NCI-H1105 treated with DMSO at 0.1 percent for 48 hours (cell line): ENCODE measurements at regions not wholly inside any gene's neighbourhood (a gene's known extent, or its start where the extent isn't known, plus 50 kb on each side); places are given as distances from the start of the nearest gene placed in this dataset.

Source experiments
- DNase-seq: peaks from one replicate; lab custom pipeline; 2025; lab: John Stamatoyannopoulos, UW

DNA sequence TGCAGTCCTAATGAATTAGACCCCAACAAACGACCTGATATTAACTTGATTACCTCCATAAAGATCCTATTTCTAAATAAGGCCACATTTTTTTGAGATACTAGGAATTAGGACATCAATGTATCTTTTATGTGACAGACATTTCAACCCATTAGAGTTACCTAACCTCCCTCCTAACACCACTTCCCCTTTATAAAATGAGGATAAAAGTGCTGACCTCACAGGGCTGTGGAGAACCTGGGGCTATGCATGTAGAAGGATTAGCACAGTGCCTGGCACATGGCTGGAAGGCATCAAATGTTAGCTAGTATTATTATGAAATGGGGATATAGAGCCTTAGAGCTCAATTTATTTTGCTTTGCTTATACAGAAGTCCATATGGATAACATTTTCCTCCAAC lies 53.5 kb upstream of the LRRN1 start:
- no peak for DNase-seq

DNA sequence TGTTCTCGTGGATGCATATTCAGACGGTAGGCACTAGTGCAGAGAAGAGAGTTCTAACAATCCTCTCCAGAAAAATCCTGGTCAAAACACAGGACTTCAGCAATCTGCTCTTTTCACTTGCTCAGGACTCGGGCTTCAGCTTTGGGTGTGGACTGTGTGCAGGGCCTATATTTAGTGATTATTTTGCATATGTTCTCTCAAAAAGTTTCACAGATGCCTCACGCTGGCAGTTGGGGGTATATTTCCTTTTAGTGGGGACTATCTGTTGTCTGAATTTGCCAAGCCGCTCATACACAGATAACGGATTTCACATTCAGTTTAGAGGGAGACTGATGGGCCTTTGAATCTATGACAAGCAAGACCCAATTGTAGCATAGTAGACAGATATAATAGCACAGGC lies 54.4 kb upstream of the LRRN1 start:
- DNase-seq: no peak

DNA sequence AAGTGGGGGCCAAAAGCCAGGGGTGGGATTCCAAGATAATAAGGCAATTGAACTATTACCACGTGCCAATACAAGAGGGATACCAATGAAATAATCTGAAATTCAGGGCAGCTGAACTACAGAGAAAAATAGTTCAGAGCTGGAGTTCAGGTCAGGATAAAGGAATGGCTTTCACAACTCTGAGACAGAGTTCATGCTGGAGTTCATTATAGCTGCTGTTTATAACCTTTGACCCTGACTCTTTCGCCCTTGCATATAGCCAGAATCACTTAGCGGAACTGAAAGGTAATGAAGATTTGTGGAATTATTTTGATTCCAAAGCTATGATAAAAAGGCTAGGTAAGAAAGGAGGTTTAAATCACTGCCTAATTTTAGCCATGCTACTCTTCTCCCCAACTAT lies 55.5 kb upstream of the LRRN1 start:
- no peak for DNase-seq

DNA sequence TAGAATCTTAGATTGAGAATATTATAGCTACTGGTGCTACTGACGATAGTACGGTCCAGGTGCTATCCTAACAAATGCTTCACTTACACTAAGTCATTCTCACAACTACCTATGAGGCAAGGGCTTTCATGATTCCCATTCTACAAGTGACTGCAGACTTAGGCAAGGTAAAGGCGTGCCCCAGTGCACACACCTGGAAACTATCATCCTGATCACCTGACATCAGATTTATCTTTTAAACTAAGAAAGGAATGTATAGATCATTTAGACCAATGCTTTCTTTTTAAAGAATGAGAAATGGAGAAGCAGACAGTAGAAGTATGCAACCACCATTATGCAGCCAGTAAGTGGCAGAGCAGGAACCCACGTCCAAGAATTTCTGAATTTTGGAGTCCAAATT lies 59.2 kb upstream of the LRRN1 start:
- no peak for DNase-seq

DNA sequence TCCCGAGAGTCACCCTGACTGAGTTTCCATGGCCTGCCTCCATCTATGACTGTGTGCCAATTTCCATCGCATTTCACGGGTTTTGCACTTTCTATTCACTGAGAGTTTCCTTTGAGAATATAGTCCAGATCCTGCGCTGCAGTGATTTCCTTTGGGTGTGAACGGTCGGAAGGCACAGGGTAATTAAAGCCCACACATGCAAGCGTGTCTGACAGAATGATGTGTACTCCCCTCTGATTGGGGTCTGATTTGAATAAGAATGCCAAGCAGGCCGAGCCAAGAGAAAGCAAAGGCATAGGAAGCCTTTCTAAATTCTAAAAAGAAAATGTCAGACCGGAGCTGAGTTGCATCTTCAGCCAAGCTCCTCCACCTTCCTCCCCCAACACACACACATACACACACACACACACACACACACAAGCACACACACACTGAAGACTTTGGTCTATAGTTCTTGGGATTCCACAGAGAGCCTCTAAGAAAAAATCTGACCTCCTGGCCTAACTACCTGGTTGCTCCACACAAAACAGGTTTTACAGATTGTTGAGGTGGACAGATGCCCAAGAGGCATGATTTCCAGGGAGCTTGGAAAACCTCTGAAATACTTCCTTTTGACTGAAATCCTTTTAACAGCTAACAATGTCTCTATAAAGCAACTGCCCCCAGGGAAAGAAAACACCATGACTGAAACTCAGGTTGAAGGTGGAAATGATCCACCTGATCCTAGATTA lies 59.7 kb upstream of the LRRN1 start:
- no peak for DNase-seq

DNA sequence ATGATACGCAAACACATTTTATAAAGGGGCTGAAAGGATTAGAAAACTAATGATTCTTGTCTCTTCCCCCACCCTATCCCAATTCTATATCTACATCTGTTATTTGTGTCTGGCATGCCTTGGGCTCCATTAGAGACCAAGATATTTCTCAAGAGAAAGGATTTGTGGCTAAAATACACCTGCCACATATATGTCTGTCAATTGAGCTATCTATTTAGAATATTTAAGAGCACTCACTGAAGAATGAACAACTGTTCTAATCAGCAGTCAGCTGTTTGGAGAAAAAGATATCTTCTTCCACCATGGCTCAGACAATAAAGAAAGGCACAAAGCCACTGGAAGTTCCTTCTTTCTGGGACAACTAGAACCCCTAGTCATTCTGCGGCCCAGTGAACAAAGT lies 61.7 kb upstream of the LRRN1 start:
- DNase-seq: no peak

DNA sequence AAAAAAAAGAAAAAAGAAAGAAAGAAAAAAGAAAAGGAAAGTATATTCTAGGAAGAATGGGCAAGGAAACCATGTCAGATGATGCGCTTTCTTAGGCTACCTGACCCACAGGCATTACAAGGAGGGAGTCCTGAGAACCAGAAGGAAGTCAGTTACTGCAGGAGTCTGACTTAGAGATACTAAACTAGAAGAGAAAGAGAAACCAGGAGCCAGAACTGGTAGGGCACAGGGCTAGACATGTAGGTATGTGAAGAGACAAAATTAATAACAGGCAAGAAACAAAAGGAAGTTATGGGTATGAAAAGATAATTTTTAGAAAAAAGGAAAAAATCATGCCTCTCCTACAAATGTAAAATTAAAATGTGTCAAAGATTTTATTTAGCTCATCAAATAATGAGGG lies 63.3 kb upstream of the LRRN1 start:
- no peak for DNase-seq

DNA sequence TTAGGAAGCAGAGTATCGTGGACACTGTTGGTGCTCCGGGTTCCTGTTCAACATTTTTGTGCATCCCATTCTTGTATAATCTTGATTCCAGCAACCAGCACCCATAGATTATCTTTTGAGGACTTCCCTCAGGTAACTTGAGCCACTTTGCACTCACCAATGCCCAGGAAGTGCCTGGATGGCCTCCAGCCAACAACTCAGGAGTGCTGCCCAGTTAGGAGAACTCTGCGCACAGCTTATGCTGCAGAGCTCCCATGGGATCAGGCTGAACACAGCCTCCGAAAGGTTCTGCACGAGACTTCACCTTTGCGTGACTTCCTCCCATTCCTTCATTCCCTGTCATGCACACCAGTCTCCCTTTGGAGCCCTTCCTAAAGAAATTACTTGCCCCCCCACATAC lies 64.3 kb upstream of the LRRN1 start:
- DNase-seq: no peak

DNA sequence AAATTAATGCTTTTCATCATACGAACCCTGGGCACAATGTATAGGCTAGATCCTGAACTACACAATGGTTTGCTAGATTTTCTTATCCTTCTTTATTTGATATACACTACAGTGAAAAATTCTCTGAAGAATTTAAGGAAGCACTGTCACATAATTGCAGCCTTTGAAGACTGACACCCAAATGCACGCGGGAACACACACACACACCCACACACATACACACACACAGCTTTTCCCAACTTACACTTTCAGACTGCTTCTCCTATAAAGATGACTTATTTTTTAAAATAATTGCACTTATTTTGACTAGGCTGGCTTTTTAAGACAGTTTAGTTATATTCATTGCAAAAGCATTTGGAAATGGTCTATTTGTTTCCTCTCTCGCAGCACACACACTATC lies 70.0 kb upstream of the LRRN1 start:
- no peak for DNase-seq

DNA sequence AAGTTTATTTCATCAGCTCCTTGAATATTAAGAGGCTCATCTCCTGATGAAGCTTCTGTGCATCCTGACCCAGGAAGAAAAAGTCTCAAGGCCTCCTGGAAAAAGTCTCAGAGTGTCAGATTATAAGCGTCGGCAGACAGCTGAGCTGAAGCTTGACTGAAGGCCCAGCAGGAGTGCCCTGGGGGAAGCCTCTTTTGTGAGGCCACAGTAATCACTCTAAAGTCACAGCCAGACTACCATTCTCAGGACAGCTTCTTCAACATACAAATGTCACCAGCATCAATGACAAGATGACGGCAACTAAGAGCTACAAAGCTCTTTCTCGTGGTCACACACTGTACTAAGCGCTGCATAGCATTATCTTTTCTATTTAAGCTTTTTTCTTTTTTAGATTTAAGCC lies 72.7 kb upstream of the LRRN1 start:
- DNase-seq: no peak

DNA sequence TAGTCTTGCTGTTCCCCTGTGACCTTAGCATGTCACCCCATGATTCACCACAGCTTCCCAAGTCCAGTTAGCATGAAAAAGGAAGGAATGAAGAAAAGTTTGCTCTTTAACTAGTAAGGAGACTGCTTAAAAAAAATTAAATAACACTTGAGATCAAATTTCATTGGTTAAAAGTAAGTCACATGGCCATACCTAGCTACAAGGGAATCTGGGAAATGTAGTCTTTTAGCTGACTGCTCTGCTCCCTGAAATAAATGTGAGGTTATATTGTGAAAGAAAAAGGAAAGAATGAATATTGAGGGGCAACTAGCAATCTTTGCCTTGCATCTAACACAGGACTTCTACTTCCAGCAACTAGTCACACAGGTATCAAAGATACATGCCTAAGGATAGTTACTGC lies 84.7 kb upstream of the LRRN1 start:
- DNase-seq: no peak

DNA sequence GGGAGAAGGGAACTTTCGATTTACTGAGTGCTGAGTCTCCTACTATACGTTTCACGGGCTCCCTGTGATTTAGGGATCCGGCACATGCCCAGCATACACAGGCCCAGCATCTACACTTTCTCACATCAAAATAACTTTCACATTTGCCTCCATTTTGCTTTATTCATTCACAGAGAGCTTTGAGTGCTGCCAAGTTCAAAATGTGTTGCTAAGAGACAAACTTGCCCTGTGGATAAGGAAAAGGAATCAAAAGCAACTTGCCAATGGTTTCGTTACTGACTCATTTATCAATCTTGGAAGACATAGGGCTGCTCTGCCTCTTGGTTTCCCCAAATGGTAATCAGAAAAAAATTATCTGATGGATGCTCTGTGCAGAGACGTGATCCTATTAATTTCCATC lies 86.3 kb upstream of the LRRN1 start:
- DNase-seq: no peak

DNA sequence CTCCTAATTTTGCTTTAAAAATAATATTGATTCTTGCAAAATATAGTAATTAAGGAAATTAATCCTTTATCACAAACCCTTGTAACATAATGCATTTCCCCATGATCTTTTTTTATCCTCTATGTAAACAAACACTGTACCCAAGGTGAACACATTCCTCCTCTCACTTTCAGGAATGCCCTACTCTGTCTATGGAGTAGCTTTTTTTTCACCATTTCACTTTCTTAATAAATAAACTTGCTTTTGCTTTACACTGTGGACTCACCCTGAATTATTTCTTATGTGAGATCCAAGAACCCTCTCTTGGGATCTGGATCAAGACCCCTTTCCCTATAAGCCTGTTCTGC lies 90.5 kb upstream of the LRRN1 start:
- no peak for DNase-seq

DNA sequence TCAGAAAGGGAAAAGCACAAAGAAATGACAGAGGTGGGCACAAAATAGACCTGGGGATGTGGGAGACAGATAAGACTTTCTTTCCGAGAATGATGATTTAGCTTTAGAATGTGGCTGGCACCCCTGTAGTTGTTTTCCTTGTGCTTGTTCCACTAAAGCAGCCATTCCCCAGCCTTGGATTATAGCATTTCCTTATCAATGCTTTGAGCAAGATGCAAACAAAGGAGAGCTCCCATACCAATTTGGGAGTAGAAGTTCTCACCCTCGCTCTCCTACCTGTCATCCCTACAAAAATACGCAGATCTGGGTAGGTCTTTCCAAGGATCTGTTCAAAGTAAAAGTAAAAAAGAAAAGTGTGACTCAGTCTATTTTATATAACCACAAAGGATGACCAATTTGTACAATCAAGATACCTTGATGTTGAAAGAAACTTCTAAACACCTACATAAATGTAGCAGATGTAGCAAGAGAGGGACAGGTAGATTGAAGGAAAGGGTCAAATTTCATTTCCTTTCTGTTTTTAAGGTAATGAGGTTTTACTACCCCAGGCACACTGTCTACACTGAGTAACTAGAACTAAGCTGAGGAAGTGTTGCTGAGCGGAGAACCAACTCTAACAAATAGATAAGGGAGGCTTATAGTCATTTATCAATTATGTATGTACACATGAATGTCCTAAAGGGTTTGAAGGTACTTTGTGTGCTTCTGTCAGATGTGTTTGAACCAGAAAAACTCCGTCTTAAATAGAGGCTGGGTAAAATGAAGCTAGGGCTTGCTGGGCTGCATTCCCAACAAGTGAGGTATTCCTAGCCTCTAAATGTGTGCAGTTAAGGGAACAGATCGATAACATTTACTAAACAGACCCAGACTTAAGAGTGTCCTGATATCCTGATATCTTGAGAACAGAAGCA lies 91.1 kb upstream of the LRRN1 start:
- no peak for DNase-seq

DNA sequence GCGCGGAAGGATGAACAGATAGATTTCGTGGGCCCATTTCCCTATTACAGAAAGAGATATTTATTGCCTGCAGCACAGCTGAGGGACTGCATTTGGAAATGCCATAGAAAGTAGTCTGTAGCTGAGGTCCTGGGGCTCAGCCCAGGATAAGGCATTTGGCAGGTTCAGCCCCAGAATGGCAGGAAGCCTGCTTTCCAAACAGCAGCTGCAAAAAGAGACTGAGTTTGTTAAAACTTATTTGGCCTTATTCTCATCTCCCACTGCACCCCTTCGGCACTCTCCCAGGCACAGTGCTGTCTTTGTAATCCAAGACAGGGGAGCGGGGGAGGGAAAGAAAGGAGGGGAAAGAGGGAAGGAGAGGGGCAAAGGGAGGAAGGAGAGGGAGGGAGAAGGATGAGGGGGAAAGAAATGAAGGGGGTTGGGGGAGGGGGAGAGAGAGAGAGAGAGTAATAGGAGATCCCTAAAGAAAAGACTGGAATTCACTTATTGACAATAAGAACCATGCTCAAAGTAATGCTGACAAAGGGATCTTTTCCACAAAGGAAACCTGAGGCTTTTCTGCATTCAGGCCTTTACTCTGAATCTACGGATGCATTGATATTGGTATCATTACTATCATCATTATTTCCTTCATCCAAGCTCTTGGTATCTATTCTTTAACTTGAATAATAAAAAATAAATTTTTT lies 94.0 kb upstream of the LRRN1 start:
- DNase-seq: no peak

DNA sequence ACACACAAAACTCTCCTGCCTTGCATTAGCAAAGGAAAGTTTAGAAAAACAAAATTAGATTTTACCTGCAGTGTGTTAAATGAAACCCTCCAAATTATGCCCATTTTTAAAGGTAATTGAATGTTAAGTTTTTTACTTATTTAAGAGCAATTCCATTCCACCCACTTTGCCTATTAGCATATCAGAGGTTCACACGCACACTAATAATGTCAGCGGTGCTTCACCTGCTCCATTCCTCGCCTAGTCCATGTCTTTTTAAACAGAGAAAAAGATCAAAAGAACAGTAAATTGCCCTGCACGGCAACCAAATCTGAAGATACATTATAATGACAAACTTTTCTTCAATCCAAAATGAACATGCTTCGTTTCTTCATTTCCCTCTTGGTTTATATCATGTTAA lies 97.3 kb upstream of the LRRN1 start:
- DNase-seq: no peak

DNA sequence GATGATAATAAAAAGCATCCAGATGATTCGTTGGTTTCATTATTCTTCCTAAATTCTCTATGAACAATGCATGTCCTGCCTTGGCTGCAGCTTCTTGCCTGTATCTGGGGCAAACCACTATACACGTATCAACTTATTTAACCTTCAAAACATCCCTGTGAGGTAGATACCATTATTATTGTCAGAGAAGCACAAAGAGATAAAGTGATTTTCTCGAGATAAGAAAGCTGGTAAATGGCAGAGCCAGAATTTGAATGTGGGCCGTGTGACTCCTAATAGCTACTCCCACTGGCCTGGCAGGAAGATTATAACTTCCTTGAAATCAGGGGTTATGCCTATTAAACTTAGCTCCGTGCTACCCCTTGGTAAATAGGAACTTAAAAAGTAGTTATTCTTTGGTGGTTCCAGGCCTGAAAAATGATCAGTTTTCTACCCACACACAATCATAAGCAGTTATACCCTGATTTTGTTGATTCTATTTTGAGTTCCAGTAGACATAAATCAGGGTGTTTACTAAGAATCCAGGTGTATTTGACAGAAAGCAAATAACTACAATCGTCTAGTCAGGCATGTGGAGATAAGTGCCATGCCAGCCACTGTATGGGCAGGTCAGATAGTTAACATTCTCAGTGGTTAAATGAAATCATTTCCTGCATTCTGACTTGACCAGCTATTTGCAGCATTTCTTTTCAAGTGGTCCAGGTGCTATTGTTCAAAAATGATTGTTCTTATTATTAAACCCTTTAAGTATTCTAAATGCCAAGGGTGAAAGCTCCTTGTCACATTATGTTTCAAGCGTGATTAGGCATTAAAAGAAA lies 99.2 kb upstream of the LRRN1 start:
- DNase-seq: no peak

DNA sequence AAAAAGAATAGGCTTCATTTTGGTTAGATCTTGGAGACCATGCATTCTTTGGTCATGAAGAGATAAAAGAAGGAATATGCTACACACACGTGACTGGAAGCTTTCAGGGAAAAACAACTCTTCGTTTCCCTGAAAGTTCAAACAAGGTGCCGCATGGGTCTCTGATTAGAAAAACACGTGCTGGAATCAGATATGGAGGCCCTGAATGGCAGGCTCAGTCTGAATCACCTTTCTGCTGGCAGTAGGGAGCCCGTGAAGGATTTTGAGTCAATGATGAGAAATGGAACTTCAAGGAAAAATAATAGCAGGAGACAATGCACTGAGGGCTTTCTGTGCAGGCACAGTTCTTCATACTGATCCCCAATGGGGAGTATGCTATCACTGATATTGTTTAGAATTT lies 99.8 kb upstream of the LRRN1 start:
- DNase-seq: no peak

DNA sequence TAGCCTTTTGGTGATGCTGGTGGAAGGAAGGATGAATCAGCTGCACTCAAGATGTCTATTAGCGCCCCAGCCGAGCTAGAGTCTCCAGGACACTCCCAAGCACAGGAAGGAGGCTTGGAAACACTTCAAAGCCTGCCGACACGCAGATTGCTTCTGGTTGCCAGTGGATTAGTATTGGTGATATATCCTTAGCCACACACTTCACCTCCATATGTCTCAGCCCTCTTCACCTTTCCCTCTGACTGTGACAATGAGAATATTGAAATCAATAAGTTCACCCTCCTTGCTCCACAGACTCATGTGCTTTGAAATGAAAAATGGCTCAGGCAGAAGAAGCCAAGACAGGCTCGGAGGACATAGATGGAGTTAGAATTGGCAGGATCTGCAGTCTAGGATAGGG lies 102.9 kb upstream of the LRRN1 start:
- no peak for DNase-seq

DNA sequence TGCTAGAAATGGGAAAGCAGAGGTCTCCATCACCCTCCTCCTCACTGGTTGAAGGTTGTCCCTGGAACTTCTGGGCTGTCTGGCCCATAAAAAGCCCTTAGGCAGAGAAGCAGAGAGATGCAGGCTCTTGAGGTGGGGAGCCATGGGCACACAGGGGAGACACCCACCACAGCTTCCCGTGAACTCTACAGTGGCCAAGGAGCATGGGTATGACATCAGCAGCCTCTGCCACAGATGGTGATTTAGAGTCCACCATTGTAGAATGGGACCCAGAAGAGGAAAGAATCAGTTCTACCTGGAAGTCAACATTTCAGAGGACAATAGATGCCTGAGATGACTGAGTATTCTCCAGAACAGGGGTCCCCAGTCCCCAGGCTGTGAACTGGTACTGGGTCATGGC lies 105.6 kb upstream of the LRRN1 start:
- DNase-seq: no peak

DNA sequence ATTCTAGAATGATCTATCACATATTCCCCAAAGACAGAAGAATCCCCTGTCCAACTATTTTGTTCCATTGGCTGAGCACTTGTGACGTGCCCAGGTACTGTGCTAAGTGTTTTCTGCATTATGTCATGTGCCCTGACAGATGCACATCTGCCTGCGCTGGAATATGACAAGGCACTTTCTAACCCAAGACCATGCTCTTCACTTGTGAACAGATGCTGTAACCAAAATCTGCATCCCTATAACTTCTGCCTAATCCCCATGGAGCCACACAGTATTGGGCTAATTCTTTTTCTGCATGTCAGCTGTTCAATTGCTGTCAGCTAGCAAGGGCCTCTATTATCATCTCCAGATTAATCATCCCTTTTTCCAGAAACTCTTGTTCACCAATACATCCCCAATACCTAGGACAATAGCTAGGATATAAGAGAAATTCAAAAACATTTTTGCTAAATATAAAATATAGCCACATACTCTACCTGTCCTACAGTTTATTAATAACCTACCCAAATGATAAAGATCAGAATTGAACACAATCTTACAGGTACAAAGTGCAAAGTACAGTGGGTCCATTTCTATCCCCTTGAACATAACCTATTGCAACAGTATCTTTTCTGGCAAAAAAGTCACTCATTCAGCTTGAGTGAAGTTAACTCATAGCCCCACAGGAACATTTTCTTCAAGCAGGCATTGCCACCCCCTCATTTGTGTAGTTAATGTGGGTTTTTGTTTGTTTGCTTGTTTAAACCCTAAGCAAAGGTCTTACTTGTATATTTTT lies 109.4 kb upstream of the LRRN1 start:
- no peak for DNase-seq
